A549 (cell line): ENCODE measurements at regions not wholly inside any gene's neighbourhood (a gene's known extent, or its start where the extent isn't known, plus 50 kb on each side); places are given as distances from the start of the nearest gene placed in this dataset.

Experiments used
- ATAC-seq, 2 experiments: fragments of 200-7000 bp in 1 of 2; fragments of >200 bp in 1 of 2; cut with Nextera tagmentation in 1 of 2; cut with Tn5 transposase in 1 of 2; 3 replicates each; pipeline versions ENCODE4 v1.8.0 to v1.9.1; 2018 to 2020; ENCODE audit warnings: mild to moderate bottlenecking in 1 of 2, moderate library complexity in 1 of 2
- CTCF ChIA-PET: fragments of 300-600 bp; sonication (Branson Sonifier 250); formaldehyde crosslinking; extraction: SDS; loops from one replicate; lab custom pipeline; 2021; ENCODE audit warnings: antibody characterized with exemption, inconsistent platforms; lab: Yijun Ruan, JAX
- POLR2A ChIA-PET: fragments of 350-600 bp; formaldehyde crosslinking; extraction: SDS; loops from one replicate; lab custom pipeline; 2021; ENCODE audit warnings: antibody characterized with exemption, inconsistent platforms; lab: Yijun Ruan, JAX
- DNase-seq, 2 experiments: peaks; one replicate each; pipeline versions ENCODE4 v3.0.0 to v3.0.0-alpha.2; 2011 to 2016; ENCODE audit warnings: low read depth in 1 of 2, low spot score in 1 of 2
- FAIRE-seq: peaks from 2 replicates; lab custom pipeline; 2011; peaks lifted over from hg19 to GRCh38; lab: Jason Lieb, UNC
- H3K27ac ChIP-seq, 2 experiments: fragments of >200 bp; sonication (Bioruptor Twin); formaldehyde crosslinking; 3 replicates each; pipeline ENCODE4 v1.5.1; 2016 to 2017
- H3K4me1 ChIP-seq: fragments of >200 bp; sonication (Bioruptor Twin); formaldehyde crosslinking; 3 replicates; pipeline ENCODE4 v1.6.1; 2016
- H3K4me2 ChIP-seq: fragments of >200 bp; sonication (Bioruptor Twin); formaldehyde crosslinking; 3 replicates; pipeline ENCODE4 v1.6.1; 2016
- H3K4me3 ChIP-seq: fragments of >200 bp; sonication (Bioruptor Twin); formaldehyde crosslinking; 3 replicates; pipeline ENCODE4 v1.5.1; 2016
- H3K9me3 ChIP-seq: fragments of >200 bp; sonication (Bioruptor Twin); formaldehyde crosslinking; 3 replicates; pipeline ENCODE4 v1.6.1; 2016
- BHLHE40 ChIP-seq: IDR thresholded peaks from 2 replicates; pipeline ENCODE4 v1.6.1; 2012; ENCODE audit warnings: low read depth, low read length, inconsistent platforms
- CBX8 ChIP-seq: fragments of 200-600 bp; sonication (generic); IDR thresholded peaks from 2 replicates; pipeline ENCODE4 v1.6.1; 2016
- CHD2 ChIP-seq: fragments of 150-350 bp; IDR thresholded peaks from 2 replicates; pipeline ENCODE4 v1.6.1; 2014; ENCODE audit warnings: low read length; ENCODE audit not compliant: partially characterized antibody
- FOSL2 ChIP-seq, 2 experiments: fragments of 450-650 bp in 1 of 2; fragments of >200 bp in 1 of 2; sonication (Bioruptor Twin) in 1 of 2; formaldehyde crosslinking; IDR thresholded peaks; 2 replicates each; pipeline versions ENCODE4 v1.5.0 to v1.6.1; 2016 to 2020; ENCODE audit warnings: mild to moderate bottlenecking in 1 of 2, moderate library complexity in 1 of 2
- FOXS1 ChIP-seq: fragments of 250-450 bp; sonication (Bioruptor Pico); IDR thresholded peaks from 2 replicates; pipeline ENCODE4 v1.5.0; 2020; ENCODE audit warnings: mild to moderate bottlenecking, moderate library complexity
- HEYL ChIP-seq: fragments of 250-450 bp; sonication (Bioruptor Pico); IDR thresholded peaks from 2 replicates; pipeline ENCODE4 v1.8.0; 2021; ENCODE audit warnings: mild to moderate bottlenecking, moderate library complexity
- HOXB13 ChIP-seq: fragments of 250-450 bp; sonication (Bioruptor Pico); IDR thresholded peaks from 2 replicates; pipeline ENCODE4 v1.5.0; 2020; ENCODE audit warnings: low read depth, mild to moderate bottlenecking, moderate library complexity
- KDM1A ChIP-seq: fragments of 200-600 bp; sonication (generic); IDR thresholded peaks from 2 replicates; pipeline ENCODE4 v1.6.1; 2016; ENCODE audit warnings: low read depth, mild to moderate bottlenecking
- NFE2L2 ChIP-seq: fragments of 150-350 bp; conservative IDR thresholded peaks from 2 replicates; pipeline ENCODE4 v1.6.1; 2014; ENCODE audit warnings: low read length
- TP53 ChIP-seq: fragments of 250-450 bp; sonication (Bioruptor Pico); IDR thresholded peaks from 2 replicates; pipeline ENCODE4 v1.5.0; 2021; ENCODE audit warnings: mild to moderate bottlenecking, moderate library complexity
- ZSCAN20 ChIP-seq: fragments of 250-450 bp; sonication (Bioruptor Pico); IDR thresholded peaks from 2 replicates; pipeline ENCODE4 v1.8.0; 2022; ENCODE audit warnings: mild to moderate bottlenecking, moderate library complexity
- whole genome bisulfite sequencing: methylation state at CpG from one replicate; pipeline ENCODE4 v1.1.6; 2017; ENCODE audit errors: missing lambda C conversion rate; 5-methylcytosine and 5-hydroxymethylcytosine counted together
- TF ChIP-seq, protein P1 (sequence below): fragments of >200 bp; sonication (Bioruptor Twin); formaldehyde crosslinking; IDR thresholded peaks from 3 replicates; pipeline ENCODE4 v1.5.1; 2016
- TF ChIP-seq, protein P2 (sequence below): IDR thresholded peaks from 2 replicates; pipeline ENCODE4 v1.6.1; 2012
- TF ChIP-seq, protein P3 (sequence below): fragments of >200 bp; sonication (Bioruptor Twin); formaldehyde crosslinking; IDR thresholded peaks from 2 replicates; pipeline ENCODE4 v1.6.1; 2016
- TF ChIP-seq, protein P4 (sequence below): IDR thresholded peaks from 2 replicates; pipeline ENCODE4 v1.6.1; 2012; ENCODE audit warnings: low read depth, borderline replicate concordance

DNA sequence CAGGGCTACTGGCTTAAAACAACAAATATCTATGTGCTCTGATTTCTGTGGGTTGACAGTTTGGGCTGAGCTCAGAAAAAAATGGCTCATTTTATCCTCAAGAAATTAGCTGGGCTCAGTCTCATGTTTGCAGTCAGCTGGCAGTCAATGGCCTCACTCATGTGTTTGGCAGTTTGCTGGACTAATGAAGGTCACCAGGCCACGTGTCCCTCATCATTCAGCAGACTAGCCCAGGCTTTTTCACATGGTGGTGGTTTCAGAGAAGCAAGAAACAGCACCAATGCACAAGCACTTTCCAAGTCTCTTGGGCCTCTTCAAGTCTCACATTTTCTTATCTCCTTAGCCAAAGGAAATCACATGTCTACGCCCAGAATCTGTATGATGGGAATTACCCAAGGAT lies 478.3 kb upstream of the PPP2R3A start:
- no peak overlapping the region for H3K27ac ChIP-seq
- FAIRE-seq: no peak
- POLR2A ChIA-PET: no interaction called here

DNA sequence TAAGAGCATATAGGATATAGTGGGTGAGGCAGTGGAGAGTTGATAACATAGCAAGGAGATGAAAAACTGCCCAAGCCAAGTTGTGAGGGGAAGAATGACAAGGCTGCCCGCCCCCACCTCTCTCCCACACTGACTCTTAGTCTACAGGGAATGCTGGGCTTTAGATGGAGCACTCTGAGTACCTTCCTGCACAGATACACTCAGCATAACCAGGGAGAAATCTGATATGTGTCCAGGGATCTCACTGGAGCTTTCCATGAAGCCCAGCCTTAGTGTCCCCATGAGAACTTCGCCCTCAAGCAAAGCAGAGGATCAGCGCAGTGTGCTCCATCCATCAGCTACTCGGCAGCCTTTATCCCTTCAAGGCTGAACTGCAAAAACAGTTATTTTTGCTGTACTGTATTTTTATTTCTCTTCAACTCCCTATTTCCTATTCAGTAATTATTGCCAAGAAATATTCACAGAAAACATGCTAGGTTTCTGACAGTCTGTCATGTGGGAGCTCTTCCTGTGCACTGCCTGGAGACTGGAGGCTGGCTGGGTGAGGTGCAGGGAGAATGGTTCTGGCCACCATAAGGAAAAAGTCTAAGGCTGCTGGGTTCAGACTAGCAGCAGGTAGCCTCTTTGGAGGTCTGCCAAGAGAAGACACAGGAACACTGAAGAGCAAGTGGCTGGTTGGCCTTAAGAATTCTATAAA lies 475.2 kb upstream of the PPP2R3A start:
- H3K4me1 ChIP-seq: no peaks in the 10 kb centered on the region
- H3K9me3 ChIP-seq: no peaks in the 10 kb centered on the region
- DNase-seq (no peak), FAIRE-seq (no peak), ATAC-seq (no peak)
- no peak overlapping the region for H3K4me3 ChIP-seq
- H3K4me2 ChIP-seq: no peak overlapping the region
- WGBS: 2% methylated on average over 4 of the region's 4 CpGs
- ChIA-PET POLR2A (no interaction called here), CTCF (no interaction called here)
- no peak for TF ChIP-seq ZSCAN20 (CRISPR knock-in tag)
- TF ChIP-seq HEYL (CRISPR knock-in tag): no peak
- TF ChIP-seq, protein P1, sequence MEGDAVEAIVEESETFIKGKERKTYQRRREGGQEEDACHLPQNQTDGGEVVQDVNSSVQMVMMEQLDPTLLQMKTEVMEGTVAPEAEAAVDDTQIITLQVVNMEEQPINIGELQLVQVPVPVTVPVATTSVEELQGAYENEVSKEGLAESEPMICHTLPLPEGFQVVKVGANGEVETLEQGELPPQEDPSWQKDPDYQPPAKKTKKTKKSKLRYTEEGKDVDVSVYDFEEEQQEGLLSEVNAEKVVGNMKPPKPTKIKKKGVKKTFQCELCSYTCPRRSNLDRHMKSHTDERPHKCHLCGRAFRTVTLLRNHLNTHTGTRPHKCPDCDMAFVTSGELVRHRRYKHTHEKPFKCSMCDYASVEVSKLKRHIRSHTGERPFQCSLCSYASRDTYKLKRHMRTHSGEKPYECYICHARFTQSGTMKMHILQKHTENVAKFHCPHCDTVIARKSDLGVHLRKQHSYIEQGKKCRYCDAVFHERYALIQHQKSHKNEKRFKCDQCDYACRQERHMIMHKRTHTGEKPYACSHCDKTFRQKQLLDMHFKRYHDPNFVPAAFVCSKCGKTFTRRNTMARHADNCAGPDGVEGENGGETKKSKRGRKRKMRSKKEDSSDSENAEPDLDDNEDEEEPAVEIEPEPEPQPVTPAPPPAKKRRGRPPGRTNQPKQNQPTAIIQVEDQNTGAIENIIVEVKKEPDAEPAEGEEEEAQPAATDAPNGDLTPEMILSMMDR: no peak
- TF ChIP-seq TP53: no peak
- TF ChIP-seq FOSL2 (IDR thresholded peaks at IDR 0.05): no peak
- TF ChIP-seq FOSL2 (CRISPR knock-in tag; IDR thresholded peaks at IDR 0.05): no peak
- no peak for TF ChIP-seq CBX8
- TF ChIP-seq, protein P2, sequence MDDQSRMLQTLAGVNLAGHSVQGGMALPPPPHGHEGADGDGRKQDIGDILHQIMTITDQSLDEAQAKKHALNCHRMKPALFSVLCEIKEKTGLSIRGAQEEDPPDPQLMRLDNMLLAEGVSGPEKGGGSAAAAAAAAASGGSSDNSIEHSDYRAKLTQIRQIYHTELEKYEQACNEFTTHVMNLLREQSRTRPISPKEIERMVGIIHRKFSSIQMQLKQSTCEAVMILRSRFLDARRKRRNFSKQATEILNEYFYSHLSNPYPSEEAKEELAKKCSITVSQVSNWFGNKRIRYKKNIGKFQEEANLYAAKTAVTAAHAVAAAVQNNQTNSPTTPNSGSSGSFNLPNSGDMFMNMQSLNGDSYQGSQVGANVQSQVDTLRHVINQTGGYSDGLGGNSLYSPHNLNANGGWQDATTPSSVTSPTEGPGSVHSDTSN: no peak
- TF ChIP-seq KDM1A: no peak
- TF ChIP-seq, protein P3, sequence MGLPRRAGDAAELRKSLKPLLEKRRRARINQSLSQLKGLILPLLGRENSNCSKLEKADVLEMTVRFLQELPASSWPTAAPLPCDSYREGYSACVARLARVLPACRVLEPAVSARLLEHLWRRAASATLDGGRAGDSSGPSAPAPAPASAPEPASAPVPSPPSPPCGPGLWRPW: no peak
- TF ChIP-seq, protein P4, sequence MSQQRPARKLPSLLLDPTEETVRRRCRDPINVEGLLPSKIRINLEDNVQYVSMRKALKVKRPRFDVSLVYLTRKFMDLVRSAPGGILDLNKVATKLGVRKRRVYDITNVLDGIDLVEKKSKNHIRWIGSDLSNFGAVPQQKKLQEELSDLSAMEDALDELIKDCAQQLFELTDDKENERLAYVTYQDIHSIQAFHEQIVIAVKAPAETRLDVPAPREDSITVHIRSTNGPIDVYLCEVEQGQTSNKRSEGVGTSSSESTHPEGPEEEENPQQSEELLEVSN: no peak
- no peak overlapping the region for H3K27ac ChIP-seq

More for the DNA sequence above, 478.3 kb upstream of the PPP2R3A start:
- Histone ChIP-seq H3K9me3 (no peaks in the 10 kb centered on the region), H3K4me2 (no peak overlapping the region), H3K4me1 (no peaks in the 10 kb centered on the region), H3K4me3 (no peak overlapping the region)
- ATAC-seq (no peak), DNase-seq (no peak)
- 5% methylated on average over 2 of the region's 2 CpGs for WGBS
- CTCF ChIA-PET: no interaction called here
- TF ChIP-seq BHLHE40: no peak
- TF ChIP-seq HOXB13 (CRISPR knock-in tag): no peak
- TF ChIP-seq, protein P2: no peak
- no peak for TF ChIP-seq FOXS1 (CRISPR knock-in tag)
- TF ChIP-seq NFE2L2: no peak
- TF ChIP-seq, protein P3: no peak
- no peak for TF ChIP-seq CHD2
- TF ChIP-seq, all 56 proteins: peak for 0

DNA sequence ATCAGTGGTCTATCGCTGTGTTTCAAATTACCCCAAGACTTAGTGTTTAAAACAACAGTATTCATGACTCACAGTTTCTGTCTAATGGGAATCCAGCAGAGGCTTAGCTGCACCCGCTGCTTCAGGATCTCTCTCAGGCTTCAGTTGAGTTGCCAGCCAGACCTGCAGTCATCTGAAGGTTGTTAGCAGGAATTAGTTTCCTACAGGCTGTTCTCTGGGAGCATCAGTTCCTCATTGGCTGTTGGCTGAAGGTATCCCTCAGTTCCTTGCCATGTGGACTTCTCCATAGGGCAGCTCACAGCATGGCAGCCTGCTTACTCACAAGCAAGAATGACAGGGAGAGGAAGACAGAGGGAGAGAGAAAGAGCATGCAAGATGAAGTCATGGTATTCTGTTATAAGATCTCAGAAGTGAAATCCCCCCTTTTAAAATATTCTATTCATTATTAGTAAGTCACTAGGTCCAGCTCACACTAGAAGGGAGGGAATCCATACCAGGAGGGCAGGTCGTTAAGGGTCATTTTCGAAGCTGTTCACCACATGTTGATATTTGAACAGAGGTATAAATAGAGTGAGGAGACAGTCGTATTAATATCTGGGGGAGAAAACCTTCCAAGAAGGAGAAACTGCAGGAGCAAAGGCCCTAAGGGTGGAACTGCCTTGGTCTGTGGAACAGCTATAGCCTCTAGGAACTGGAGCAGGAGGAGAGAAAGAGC lies 473.9 kb upstream of the PPP2R3A start:
- DNase-seq: no peak
- ChIA-PET CTCF (interaction anchor here (1.2 kb wide), 1 partner anchor 12 kb away, joined by 3 read pairs; no protein-coding TSS in a partner anchor), POLR2A (no interaction called here)
- WGBS: 6% methylated on average over 5 of the region's 5 CpGs
- no peaks in the 10 kb centered on the region for H3K4me1 ChIP-seq
- no peak overlapping the region for H3K4me3 ChIP-seq
- no peak overlapping the region for H3K4me2 ChIP-seq
- no peaks in the 10 kb centered on the region for H3K9me3 ChIP-seq
- no peak overlapping the region for H3K27ac ChIP-seq
- TF ChIP-seq, protein P4: no peak
- FAIRE-seq: no peak
- ATAC-seq: no peak
